HL-60 (cell line): ENCODE measurements at regions not wholly inside any gene's neighbourhood (a gene's known extent, or its start where the extent isn't known, plus 50 kb on each side); places are given as distances from the start of the nearest gene placed in this dataset.

ENCODE experiments used
- DNase-seq, 2 experiments: peaks; one replicate each; pipeline ENCODE4 v3.0.0-alpha.2; 2010 to 2020; ENCODE audit warnings: low read depth in 1 of 2, low spot score in 1 of 2
- H3K27ac ChIP-seq: fragments of 250-450 bp; sonication (Bioruptor Pico); replicated peaks from 2 replicates; pipeline ENCODE4 v1.5.1; 2020; ENCODE audit warnings: mild to moderate bottlenecking, moderate library complexity
- H3K27me3 ChIP-seq: fragments of 250-450 bp; sonication (Bioruptor Pico); 2 replicates; pipeline ENCODE4 v1.5.1; 2021; ENCODE audit warnings: mild to moderate bottlenecking, moderate library complexity; ENCODE audit not compliant: insufficient read depth, poor library complexity, severe bottlenecking
- H3K4me3 ChIP-seq: replicated peaks from 2 replicates; pipeline ENCODE4 v1.5.1; 2011; ENCODE audit warnings: mild to moderate bottlenecking, control low read depth, low read length; ENCODE audit not compliant: insufficient read depth
- CTCF ChIP-seq: IDR thresholded peaks from one replicate; pipeline ENCODE4 v1.5.1; 2011; ENCODE audit warnings: low read length, control low read depth, inconsistent platforms; ENCODE audit not compliant: insufficient read depth
- GABPA ChIP-seq: IDR thresholded peaks from 2 replicates; pipeline ENCODE4 v1.6.1; 2012; ENCODE audit warnings: low read depth
- POLR2AphosphoS5 ChIP-seq: IDR thresholded peaks from 2 replicates; pipeline ENCODE4 v1.6.1; 2012; ENCODE audit warnings: low read depth
- SPI1 ChIP-seq: IDR thresholded peaks from 2 replicates; pipeline ENCODE4 v1.6.1; 2012; ENCODE audit warnings: low read depth, mild to moderate bottlenecking, borderline replicate concordance
- TF ChIP-seq, protein P1 (sequence below): IDR thresholded peaks from 2 replicates; pipeline ENCODE4 v1.6.1; 2012; ENCODE audit warnings: low read depth; ENCODE audit not compliant: insufficient replicate concordance

GRCh38 chr1:36706416-36706815 lies 223.7 kb upstream of the CSF3R start:
- Histone ChIP-seq H3K4me3 (no peak overlapping the region), H3K27me3 (peaks cover 8% of the 10 kb centered on the region), H3K27ac (no peak overlapping the region)
- TF ChIP-seq GABPA (no peak), CTCF (no peak), SPI1 (no peak), POLR2AphosphoS5 (no peak)
- TF ChIP-seq, protein P1, sequence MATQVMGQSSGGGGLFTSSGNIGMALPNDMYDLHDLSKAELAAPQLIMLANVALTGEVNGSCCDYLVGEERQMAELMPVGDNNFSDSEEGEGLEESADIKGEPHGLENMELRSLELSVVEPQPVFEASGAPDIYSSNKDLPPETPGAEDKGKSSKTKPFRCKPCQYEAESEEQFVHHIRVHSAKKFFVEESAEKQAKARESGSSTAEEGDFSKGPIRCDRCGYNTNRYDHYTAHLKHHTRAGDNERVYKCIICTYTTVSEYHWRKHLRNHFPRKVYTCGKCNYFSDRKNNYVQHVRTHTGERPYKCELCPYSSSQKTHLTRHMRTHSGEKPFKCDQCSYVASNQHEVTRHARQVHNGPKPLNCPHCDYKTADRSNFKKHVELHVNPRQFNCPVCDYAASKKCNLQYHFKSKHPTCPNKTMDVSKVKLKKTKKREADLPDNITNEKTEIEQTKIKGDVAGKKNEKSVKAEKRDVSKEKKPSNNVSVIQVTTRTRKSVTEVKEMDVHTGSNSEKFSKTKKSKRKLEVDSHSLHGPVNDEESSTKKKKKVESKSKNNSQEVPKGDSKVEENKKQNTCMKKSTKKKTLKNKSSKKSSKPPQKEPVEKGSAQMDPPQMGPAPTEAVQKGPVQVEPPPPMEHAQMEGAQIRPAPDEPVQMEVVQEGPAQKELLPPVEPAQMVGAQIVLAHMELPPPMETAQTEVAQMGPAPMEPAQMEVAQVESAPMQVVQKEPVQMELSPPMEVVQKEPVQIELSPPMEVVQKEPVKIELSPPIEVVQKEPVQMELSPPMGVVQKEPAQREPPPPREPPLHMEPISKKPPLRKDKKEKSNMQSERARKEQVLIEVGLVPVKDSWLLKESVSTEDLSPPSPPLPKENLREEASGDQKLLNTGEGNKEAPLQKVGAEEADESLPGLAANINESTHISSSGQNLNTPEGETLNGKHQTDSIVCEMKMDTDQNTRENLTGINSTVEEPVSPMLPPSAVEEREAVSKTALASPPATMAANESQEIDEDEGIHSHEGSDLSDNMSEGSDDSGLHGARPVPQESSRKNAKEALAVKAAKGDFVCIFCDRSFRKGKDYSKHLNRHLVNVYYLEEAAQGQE, result no peak
- no peak for DNase-seq

DNA sequence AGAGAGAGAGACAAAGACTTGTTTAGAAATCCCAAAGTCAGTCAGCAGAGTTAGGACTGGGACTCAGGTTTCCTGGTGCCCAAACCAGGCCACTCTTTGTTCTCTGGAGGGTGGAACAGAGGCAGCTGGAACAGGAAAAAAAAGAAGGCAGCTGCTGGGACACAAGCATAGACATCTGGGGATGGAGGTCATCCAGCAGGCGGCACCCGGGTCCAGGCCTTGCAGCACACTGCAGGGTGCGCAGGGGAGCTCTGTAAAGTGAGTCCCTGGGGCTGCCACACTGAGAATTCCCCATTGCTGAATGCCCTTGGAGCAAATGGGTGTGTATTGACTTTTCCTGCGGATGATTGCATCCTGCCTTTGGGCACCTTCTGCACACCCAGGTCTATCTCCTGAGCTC lies 222.9 kb upstream of the CSF3R start:
- peaks cover 7% of the 10 kb centered on the region for H3K27me3 ChIP-seq
- H3K4me3 ChIP-seq, result no peak overlapping the region
- H3K27ac ChIP-seq, result no peak overlapping the region
- TF ChIP-seq POLR2AphosphoS5 (no peak), CTCF (no peak), GABPA (no peak), SPI1 (no peak)
- DNase-seq, result no peak

- TF ChIP-seq SPI1, result no peak
- TF ChIP-seq CTCF, result peak; percentile 88
- no peak for TF ChIP-seq POLR2AphosphoS5
- no peak for TF ChIP-seq GABPA
- TF ChIP-seq, protein P1, result no peak
- H3K27ac ChIP-seq, result no peak overlapping the region
- H3K27me3 ChIP-seq, result peaks cover 7% of the 10 kb centered on the region
- peak; percentile 41 to 82 for DNase-seq
- H3K4me3 ChIP-seq, result no peak overlapping the region
Observed at GRCh38 chr1:36703526-36704208, 221.0 kb upstream of the CSF3R start.

DNA sequence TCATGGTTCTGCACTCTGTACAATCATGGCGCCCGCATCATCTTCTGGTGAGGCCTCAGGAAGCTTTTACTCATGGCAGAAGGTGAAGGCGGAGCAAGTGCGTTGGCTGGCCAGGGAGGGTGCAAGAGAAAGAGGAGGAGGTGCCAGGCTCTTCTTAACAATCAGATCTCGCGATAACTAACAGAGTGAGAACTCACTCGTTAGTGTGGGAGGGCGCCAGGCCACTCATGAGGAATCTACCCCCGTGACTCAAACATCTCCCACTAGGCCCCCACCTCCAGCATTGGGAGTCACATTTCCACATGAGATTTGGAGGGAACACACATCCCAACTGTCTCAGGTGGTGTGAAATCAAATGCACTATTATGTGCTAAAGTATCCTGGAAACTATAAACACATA lies 220.2 kb upstream of the CSF3R start:
- Histone ChIP-seq H3K4me3 (no peak overlapping the region), H3K27ac (no peak overlapping the region), H3K27me3 (peaks cover 7% of the 10 kb centered on the region)
- no peak for DNase-seq
- TF ChIP-seq GABPA, result no peak
- TF ChIP-seq, protein P1, result no peak
- TF ChIP-seq SPI1, result no peak
- TF ChIP-seq CTCF, result no peak
- TF ChIP-seq POLR2AphosphoS5, result no peak
